ENCODE measurements at regions not wholly inside any gene's neighbourhood (a gene's known extent, or its start where the extent isn't known, plus 50 kb on each side); places are given as distances from the start of the nearest gene placed in this dataset.

DNA sequence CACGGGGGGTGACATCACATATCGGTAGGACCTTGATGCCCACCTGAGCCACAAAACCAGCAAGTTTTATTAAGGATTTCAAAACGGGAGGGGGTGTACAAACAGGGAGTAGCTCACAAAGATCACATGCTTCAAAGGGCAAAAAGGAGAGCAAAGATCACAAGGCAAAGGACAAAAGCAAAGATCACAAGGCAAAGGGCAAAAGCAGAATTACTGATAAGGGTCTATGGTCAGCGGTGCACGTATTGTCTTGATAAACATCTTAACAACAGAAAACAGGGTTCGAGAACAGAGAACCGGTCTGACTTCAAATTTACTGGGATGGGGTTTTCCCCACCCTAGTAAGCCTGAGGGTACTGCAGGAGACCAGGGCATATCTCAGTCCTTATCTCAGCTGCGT lies 143.5 kb upstream of the LPP start:
- TF ChIP-seq SCRT1 (tag by site-specific recombination; IDR thresholded peaks at IDR 0.05; ENCODE audit: borderline replicate concordance), result no peak
- TF ChIP-seq ZNF133 (tag by site-specific recombination; IDR thresholded peaks at IDR 0.05), result no peak
- no peak for TF ChIP-seq ZNF530 (tag by site-specific recombination; IDR thresholded peaks at IDR 0.05; ENCODE audit: low read depth)
- no peak for TF ChIP-seq SP2 (tag by site-specific recombination; IDR thresholded peaks at IDR 0.05)
- TF ChIP-seq ZNF112 (tag by site-specific recombination; IDR thresholded peaks at IDR 0.05), result no peak
- TF ChIP-seq, protein P1, sequence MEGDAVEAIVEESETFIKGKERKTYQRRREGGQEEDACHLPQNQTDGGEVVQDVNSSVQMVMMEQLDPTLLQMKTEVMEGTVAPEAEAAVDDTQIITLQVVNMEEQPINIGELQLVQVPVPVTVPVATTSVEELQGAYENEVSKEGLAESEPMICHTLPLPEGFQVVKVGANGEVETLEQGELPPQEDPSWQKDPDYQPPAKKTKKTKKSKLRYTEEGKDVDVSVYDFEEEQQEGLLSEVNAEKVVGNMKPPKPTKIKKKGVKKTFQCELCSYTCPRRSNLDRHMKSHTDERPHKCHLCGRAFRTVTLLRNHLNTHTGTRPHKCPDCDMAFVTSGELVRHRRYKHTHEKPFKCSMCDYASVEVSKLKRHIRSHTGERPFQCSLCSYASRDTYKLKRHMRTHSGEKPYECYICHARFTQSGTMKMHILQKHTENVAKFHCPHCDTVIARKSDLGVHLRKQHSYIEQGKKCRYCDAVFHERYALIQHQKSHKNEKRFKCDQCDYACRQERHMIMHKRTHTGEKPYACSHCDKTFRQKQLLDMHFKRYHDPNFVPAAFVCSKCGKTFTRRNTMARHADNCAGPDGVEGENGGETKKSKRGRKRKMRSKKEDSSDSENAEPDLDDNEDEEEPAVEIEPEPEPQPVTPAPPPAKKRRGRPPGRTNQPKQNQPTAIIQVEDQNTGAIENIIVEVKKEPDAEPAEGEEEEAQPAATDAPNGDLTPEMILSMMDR (tag by site-specific recombination; IDR thresholded peaks at IDR 0.05), result no peak
- no peak for TF ChIP-seq ZNF701 (tag by site-specific recombination; IDR thresholded peaks at IDR 0.05)
- no peak for TF ChIP-seq HOXA7 (CRISPR knock-in tag; IDR thresholded peaks at IDR 0.05; ENCODE audit: borderline replicate concordance)
- TF ChIP-seq TCF7L2 (IDR thresholded peaks at IDR 0.05; ENCODE audit: borderline replicate concordance, low read depth, low read length), result no peak
- TF ChIP-seq, protein P2, sequence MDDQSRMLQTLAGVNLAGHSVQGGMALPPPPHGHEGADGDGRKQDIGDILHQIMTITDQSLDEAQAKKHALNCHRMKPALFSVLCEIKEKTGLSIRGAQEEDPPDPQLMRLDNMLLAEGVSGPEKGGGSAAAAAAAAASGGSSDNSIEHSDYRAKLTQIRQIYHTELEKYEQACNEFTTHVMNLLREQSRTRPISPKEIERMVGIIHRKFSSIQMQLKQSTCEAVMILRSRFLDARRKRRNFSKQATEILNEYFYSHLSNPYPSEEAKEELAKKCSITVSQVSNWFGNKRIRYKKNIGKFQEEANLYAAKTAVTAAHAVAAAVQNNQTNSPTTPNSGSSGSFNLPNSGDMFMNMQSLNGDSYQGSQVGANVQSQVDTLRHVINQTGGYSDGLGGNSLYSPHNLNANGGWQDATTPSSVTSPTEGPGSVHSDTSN (CRISPR knock-in tag; IDR thresholded peaks at IDR 0.05), result no peak
- TF ChIP-seq ZNF707 (tag by site-specific recombination; IDR thresholded peaks at IDR 0.05), result no peak
- TF ChIP-seq MZF1 (tag by site-specific recombination; IDR thresholded peaks at IDR 0.05; ENCODE audit: borderline replicate concordance), result no peak
- TF ChIP-seq, protein P3, sequence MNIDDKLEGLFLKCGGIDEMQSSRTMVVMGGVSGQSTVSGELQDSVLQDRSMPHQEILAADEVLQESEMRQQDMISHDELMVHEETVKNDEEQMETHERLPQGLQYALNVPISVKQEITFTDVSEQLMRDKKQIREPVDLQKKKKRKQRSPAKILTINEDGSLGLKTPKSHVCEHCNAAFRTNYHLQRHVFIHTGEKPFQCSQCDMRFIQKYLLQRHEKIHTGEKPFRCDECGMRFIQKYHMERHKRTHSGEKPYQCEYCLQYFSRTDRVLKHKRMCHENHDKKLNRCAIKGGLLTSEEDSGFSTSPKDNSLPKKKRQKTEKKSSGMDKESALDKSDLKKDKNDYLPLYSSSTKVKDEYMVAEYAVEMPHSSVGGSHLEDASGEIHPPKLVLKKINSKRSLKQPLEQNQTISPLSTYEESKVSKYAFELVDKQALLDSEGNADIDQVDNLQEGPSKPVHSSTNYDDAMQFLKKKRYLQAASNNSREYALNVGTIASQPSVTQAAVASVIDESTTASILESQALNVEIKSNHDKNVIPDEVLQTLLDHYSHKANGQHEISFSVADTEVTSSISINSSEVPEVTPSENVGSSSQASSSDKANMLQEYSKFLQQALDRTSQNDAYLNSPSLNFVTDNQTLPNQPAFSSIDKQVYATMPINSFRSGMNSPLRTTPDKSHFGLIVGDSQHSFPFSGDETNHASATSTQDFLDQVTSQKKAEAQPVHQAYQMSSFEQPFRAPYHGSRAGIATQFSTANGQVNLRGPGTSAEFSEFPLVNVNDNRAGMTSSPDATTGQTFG (tag by site-specific recombination; IDR thresholded peaks at IDR 0.05; ENCODE audit: borderline replicate concordance), result no peak
- TF ChIP-seq ZNF561 (tag by site-specific recombination; IDR thresholded peaks at IDR 0.05; ENCODE audit: borderline replicate concordance), result no peak

Data from HEK293 (cell line).